ENCODE measurements at regions not wholly inside any gene's neighbourhood (a gene's known extent, or its start where the extent isn't known, plus 50 kb on each side); places are given as distances from the start of the nearest gene placed in this dataset.

DNA sequence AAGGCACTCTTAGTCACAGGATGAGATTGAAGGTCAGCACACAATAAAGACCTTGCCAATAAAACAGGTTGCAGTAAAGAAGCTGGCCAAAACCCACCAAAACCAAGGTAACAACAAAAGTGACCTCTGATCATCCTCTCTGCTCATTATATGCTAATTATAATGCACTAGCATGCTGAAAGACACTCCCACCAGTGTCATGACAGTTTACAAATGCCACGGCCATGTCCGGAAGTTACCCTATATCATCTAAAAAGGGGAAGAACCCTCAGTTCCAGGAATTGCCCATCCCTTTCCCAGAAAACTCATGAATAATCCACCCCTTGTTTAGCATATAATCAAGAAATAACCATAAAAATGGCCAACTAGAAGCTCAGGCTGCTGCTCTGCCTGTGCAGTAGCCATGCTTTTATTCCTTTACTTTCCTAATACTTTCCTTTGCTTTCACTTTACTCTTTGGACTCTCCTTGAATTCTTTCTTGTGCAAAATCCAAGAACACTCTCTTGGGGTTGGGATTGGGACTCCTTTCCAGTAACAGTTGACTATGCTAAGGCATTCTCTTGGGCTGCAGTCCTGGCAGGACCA lies 527.3 kb upstream of the MAP3K7 start:
- no peaks in the 10 kb centered on the region for H3K9me1 ChIP-seq (ENCODE audit: control insufficient read depth, extremely low read depth, insufficient read depth, low read length)
- dilution Hi-C loops (cut with MboI; ENCODE audit: extremely low pct_ligation_motif_present, low sequenced_read_pairs): no loop called here

DNA sequence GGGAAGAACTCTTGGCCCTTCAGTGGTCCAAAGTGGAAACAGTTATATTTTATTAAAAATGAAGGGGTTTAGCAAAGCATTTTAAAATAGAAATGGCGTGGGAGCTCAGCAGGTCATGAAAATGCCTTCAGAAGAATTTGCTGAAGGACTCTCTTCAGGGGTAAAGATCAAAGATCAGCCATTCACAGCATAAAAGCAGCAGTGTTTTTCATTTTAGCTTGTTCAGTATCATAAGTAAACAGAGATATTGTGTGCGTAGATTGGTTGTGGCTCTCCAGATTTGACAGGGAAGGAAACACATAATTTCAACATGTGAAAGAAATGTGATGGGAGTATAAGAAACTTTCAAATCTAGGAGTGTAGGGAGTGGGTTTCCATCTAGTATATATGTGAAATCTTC lies 519.2 kb upstream of the MAP3K7 start:
- Histone ChIP-seq H3K36me3 (ENCODE audit: control insufficient read depth in 2 of 2, extremely low read depth in 1 of 2, insufficient read depth in 2 of 2, low read length in 2 of 2) (no peaks in the 10 kb centered on the region), H3K4me2 (ENCODE audit: control insufficient read depth, extremely low read depth, insufficient read depth, low read depth, low read length) (no peak overlapping the region), H3K4me1 (ENCODE audit: control insufficient read depth, extremely low read depth, insufficient read depth, low read length) (no peaks in the 10 kb centered on the region), H3K9me1 (ENCODE audit: control insufficient read depth, extremely low read depth, insufficient read depth, low read length) (no peaks in the 10 kb centered on the region), H4K20me1 (ENCODE audit: control insufficient read depth, extremely low read depth, insufficient read depth, low read length) (no peaks in the 10 kb centered on the region), H3K9me3 (ENCODE audit: control insufficient read depth, low read depth, low read length) (no peaks in the 10 kb centered on the region), H3K4me3 (ENCODE audit: control insufficient read depth in 2 of 3, extremely low read depth in 1 of 3, insufficient read depth in 2 of 3, low read depth in 1 of 3, low read length in 3 of 3) (no peak overlapping the region), H3K27me3 (ENCODE audit: control insufficient read depth, extremely low read depth, insufficient read depth, low read length) (no peaks in the 10 kb centered on the region), H3K79me2 (ENCODE audit: control insufficient read depth, insufficient read depth, low read length) (no peaks in the 10 kb centered on the region), H3K27ac (ENCODE audit: control insufficient read depth, insufficient read depth, low read length) (no peak overlapping the region), H3K9ac (ENCODE audit: control insufficient read depth, extremely low read depth, insufficient read depth, low read length) (no peak overlapping the region), H2AFZ (ENCODE audit: control insufficient read depth, low read length) (no peak overlapping the region)
- TF ChIP-seq, protein P1, sequence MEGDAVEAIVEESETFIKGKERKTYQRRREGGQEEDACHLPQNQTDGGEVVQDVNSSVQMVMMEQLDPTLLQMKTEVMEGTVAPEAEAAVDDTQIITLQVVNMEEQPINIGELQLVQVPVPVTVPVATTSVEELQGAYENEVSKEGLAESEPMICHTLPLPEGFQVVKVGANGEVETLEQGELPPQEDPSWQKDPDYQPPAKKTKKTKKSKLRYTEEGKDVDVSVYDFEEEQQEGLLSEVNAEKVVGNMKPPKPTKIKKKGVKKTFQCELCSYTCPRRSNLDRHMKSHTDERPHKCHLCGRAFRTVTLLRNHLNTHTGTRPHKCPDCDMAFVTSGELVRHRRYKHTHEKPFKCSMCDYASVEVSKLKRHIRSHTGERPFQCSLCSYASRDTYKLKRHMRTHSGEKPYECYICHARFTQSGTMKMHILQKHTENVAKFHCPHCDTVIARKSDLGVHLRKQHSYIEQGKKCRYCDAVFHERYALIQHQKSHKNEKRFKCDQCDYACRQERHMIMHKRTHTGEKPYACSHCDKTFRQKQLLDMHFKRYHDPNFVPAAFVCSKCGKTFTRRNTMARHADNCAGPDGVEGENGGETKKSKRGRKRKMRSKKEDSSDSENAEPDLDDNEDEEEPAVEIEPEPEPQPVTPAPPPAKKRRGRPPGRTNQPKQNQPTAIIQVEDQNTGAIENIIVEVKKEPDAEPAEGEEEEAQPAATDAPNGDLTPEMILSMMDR (optimal IDR thresholded peaks at IDR 0.05 in 1 of 3, IDR thresholded peaks at IDR 0.05 in 1 of 3, conservative IDR thresholded peaks at IDR 0.05 in 1 of 3; ENCODE audit: extremely low read depth in 1 of 3, insufficient read depth in 2 of 3, low read length in 3 of 3): no peak
- no peak for DNase-seq (ENCODE audit: low read depth, low spot score)
- dilution Hi-C loops (cut with MboI; ENCODE audit: extremely low pct_ligation_motif_present, low sequenced_read_pairs): no loop called here
- FAIRE-seq: no peak

More for the DNA sequence above, 527.3 kb upstream of the MAP3K7 start:
- no peaks in the 10 kb centered on the region for H3K27me3 ChIP-seq (ENCODE audit: control insufficient read depth, extremely low read depth, insufficient read depth, low read length)
- no peaks in the 10 kb centered on the region for H3K36me3 ChIP-seq (ENCODE audit: control insufficient read depth in 2 of 2, extremely low read depth in 1 of 2, insufficient read depth in 2 of 2, low read length in 2 of 2)
- no peaks in the 10 kb centered on the region for H3K9me3 ChIP-seq (ENCODE audit: control insufficient read depth, low read depth, low read length)
- no peak overlapping the region for H2AFZ ChIP-seq (ENCODE audit: control insufficient read depth, low read length)
- FAIRE-seq (no peak), DNase-seq (ENCODE audit: low read depth, low spot score) (no peak)
- no peaks in the 10 kb centered on the region for H3K4me1 ChIP-seq (ENCODE audit: control insufficient read depth, extremely low read depth, insufficient read depth, low read length)
- no peak overlapping the region for H3K4me3 ChIP-seq (ENCODE audit: control insufficient read depth in 2 of 3, extremely low read depth in 1 of 3, insufficient read depth in 2 of 3, low read depth in 1 of 3, low read length in 3 of 3)
- no peaks in the 10 kb centered on the region for H3K79me2 ChIP-seq (ENCODE audit: control insufficient read depth, insufficient read depth, low read length)
- TF ChIP-seq, protein P1 (optimal IDR thresholded peaks at IDR 0.05 in 1 of 3, IDR thresholded peaks at IDR 0.05 in 1 of 3, conservative IDR thresholded peaks at IDR 0.05 in 1 of 3; ENCODE audit: extremely low read depth in 1 of 3, insufficient read depth in 2 of 3, low read length in 3 of 3): no peak
- no peak for TF ChIP-seq EZH2 (IDR thresholded peaks at IDR 0.05; ENCODE audit: low read length)
- H3K9ac ChIP-seq (ENCODE audit: control insufficient read depth, extremely low read depth, insufficient read depth, low read length): no peak overlapping the region
- H4K20me1 ChIP-seq (ENCODE audit: control insufficient read depth, extremely low read depth, insufficient read depth, low read length): no peaks in the 10 kb centered on the region
- H3K27ac ChIP-seq (ENCODE audit: control insufficient read depth, insufficient read depth, low read length): no peak overlapping the region
- no peak overlapping the region for H3K4me2 ChIP-seq (ENCODE audit: control insufficient read depth, extremely low read depth, insufficient read depth, low read depth, low read length)

Data from keratinocyte (primary cell).